Right lobe of liver (tissue), 4 donors: ENCODE measurements at regions not wholly inside any gene's neighbourhood (a gene's known extent, or its start where the extent isn't known, plus 50 kb on each side); places are given as distances from the start of the nearest gene placed in this dataset.

Source experiments
- CTCF ChIP-seq, 4 donors: fragments of 200-600 bp in 3 of 4; fragments of 450-650 bp in 1 of 4; IDR thresholded peaks; one replicate each; pipeline versions ENCODE4 v1.5.1 to v1.8.0; 2016 to 2022; ENCODE audit warnings: antibody characterized with exemption in 4 of 4, mild to moderate bottlenecking in 2 of 4
- POLR2A ChIP-seq: fragments of 450-650 bp; IDR thresholded peaks from one replicate; pipeline ENCODE4 v1.6.1; 2017; ENCODE audit warnings: antibody characterized with exemption, mild to moderate bottlenecking
- donor health status: DM: no; HTN: no; CAD: no.
- donor health status: DM: no; HTN: no; CAD: no.
- donor health status: DM: no; HTN: yes; CAD: no.

GRCh38 chr9:1369297-1369696 is 319.1 kb downstream of the DMRT2 start:
- TF ChIP-seq CTCF (IDR thresholded peaks at IDR 0.05) = no peak
- no peak for TF ChIP-seq POLR2A
